ENCODE measurements at regions not wholly inside any gene's neighbourhood (a gene's known extent, or its start where the extent isn't known, plus 50 kb on each side); places are given as distances from the start of the nearest gene placed in this dataset.

DNA sequence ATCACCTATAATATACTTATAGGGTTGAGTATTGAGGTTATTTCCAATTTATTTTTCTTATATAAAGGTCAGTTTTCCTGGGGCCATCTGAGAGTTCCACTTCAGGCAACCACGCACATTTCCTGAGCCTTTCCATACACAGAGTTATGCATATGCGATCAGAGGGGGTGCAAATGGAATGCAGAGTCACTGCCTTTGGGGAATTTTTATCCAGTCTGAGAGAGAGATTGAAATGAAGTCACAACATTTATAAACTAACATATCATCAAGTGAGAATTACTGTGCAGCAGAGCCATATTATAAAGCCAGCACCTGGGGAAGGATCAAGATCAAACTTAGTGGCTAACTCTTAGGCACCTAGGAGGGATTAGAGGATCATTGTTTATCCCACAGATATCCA, 299.9 kb upstream of the PLXNA2 start:
- H3K9me3 ChIP-seq (ENCODE audit: insufficient read depth, low read depth, low read length) = no peaks in the 10 kb centered on the region
- no peak overlapping the region for H3K9ac ChIP-seq (ENCODE audit: low read depth, low read length, poor library complexity, severe bottlenecking)
- no peak overlapping the region for H3K4me2 ChIP-seq (ENCODE audit: low read depth, low read length, poor library complexity, severe bottlenecking)
- no peaks in the 10 kb centered on the region for H3F3A ChIP-seq (ENCODE audit: low read depth)
- H3K79me2 ChIP-seq (ENCODE audit: insufficient read depth, low read length) = no peaks in the 10 kb centered on the region
- H4K20me1 ChIP-seq (ENCODE audit: insufficient read depth, low read length, poor library complexity, severe bottlenecking) = no peaks in the 10 kb centered on the region
- no peaks in the 10 kb centered on the region for H3K27me3 ChIP-seq (ENCODE audit: insufficient read depth, low read length, poor library complexity, severe bottlenecking)
- TF ChIP-seq, protein P1, sequence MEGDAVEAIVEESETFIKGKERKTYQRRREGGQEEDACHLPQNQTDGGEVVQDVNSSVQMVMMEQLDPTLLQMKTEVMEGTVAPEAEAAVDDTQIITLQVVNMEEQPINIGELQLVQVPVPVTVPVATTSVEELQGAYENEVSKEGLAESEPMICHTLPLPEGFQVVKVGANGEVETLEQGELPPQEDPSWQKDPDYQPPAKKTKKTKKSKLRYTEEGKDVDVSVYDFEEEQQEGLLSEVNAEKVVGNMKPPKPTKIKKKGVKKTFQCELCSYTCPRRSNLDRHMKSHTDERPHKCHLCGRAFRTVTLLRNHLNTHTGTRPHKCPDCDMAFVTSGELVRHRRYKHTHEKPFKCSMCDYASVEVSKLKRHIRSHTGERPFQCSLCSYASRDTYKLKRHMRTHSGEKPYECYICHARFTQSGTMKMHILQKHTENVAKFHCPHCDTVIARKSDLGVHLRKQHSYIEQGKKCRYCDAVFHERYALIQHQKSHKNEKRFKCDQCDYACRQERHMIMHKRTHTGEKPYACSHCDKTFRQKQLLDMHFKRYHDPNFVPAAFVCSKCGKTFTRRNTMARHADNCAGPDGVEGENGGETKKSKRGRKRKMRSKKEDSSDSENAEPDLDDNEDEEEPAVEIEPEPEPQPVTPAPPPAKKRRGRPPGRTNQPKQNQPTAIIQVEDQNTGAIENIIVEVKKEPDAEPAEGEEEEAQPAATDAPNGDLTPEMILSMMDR (conservative IDR thresholded peaks at IDR 0.05; ENCODE audit: low read length) = no peak
- no peak for TF ChIP-seq EZH2phosphoT487 (IDR thresholded peaks at IDR 0.05; ENCODE audit: borderline replicate concordance)
- H3K4me3 ChIP-seq (ENCODE audit: low read length, poor library complexity, severe bottlenecking) = no peak overlapping the region
- H3K4me1 ChIP-seq (ENCODE audit: insufficient read depth, low read length, poor library complexity, severe bottlenecking) = no peaks in the 10 kb centered on the region
- H2AFZ ChIP-seq (ENCODE audit: low read length) = no peak overlapping the region
- no peaks in the 10 kb centered on the region for H3K9me2 ChIP-seq (replicated peaks; ENCODE audit: low read depth, low read length)
- no peaks in the 10 kb centered on the region for H3K36me3 ChIP-seq (ENCODE audit: insufficient read depth, low read length)

DNA sequence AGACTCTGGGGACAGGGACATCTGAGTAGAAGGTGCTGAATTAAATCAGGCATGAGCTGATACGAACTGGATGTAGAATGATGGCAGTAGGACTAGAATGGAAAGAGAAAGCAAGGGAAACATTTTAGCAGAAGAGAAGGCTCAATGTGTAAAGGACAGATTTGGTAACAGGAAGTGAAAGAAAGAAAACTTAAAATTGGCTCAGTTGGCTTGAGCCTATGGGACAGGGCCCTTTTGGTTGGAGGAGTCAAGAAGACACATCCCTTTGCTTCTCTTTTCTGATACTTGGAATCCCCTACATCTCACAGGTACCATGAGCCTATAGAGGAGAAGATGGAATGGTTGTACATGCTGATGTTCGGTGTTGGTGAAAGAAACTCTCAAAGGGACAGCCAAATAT, 300.6 kb upstream of the PLXNA2 start:
- Histone ChIP-seq H3K9me3 (ENCODE audit: insufficient read depth, low read depth, low read length) (no peaks in the 10 kb centered on the region), H3K4me2 (ENCODE audit: low read depth, low read length, poor library complexity, severe bottlenecking) (no peak overlapping the region), H3K9me2 (replicated peaks; ENCODE audit: low read depth, low read length) (no peaks in the 10 kb centered on the region), H3K9ac (ENCODE audit: low read depth, low read length, poor library complexity, severe bottlenecking) (no peak overlapping the region), H3K4me3 (ENCODE audit: low read length, poor library complexity, severe bottlenecking) (no peak overlapping the region), H4K20me1 (ENCODE audit: insufficient read depth, low read length, poor library complexity, severe bottlenecking) (no peaks in the 10 kb centered on the region), H3K4me1 (ENCODE audit: insufficient read depth, low read length, poor library complexity, severe bottlenecking) (no peaks in the 10 kb centered on the region), H3K79me2 (ENCODE audit: insufficient read depth, low read length) (no peaks in the 10 kb centered on the region), H3F3A (ENCODE audit: low read depth) (no peaks in the 10 kb centered on the region), H2AFZ (ENCODE audit: low read length) (no peak overlapping the region), H3K36me3 (ENCODE audit: insufficient read depth, low read length) (no peaks in the 10 kb centered on the region), H3K27me3 (ENCODE audit: insufficient read depth, low read length, poor library complexity, severe bottlenecking) (no peaks in the 10 kb centered on the region)
- TF ChIP-seq EZH2phosphoT487 (IDR thresholded peaks at IDR 0.05; ENCODE audit: borderline replicate concordance) = no peak
- TF ChIP-seq, protein P1 (conservative IDR thresholded peaks at IDR 0.05; ENCODE audit: low read length) = no peak

DNA sequence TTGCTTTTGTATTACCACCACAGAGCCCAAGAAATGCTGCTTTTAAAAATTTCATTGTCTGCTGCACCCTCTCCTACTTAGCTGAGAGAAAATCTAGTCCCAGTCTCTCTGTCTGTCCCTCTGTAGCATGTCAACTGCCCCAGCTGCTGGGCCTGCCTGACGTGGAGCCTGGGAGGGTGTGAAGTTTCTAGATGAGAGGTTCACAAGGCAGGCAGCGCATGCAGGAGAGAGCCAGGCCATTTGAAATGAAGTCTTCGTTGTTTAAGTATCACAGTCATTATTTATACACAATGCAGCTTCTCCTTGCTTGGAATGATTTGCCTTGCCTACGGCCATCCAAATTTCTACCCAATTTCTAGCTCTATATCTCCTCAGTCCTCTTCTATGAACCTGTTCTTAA, 306.8 kb upstream of the PLXNA2 start:
- Histone ChIP-seq H3K9me2 (replicated peaks; ENCODE audit: low read depth, low read length) (no peaks in the 10 kb centered on the region), H3K9ac (ENCODE audit: low read depth, low read length, poor library complexity, severe bottlenecking) (no peak overlapping the region), H3F3A (ENCODE audit: low read depth) (no peaks in the 10 kb centered on the region), H3K36me3 (ENCODE audit: insufficient read depth, low read length) (no peaks in the 10 kb centered on the region), H3K4me2 (ENCODE audit: low read depth, low read length, poor library complexity, severe bottlenecking) (no peak overlapping the region), H3K4me3 (ENCODE audit: low read length, poor library complexity, severe bottlenecking) (no peak overlapping the region), H3K9me3 (ENCODE audit: insufficient read depth, low read depth, low read length) (no peaks in the 10 kb centered on the region), H3K79me2 (ENCODE audit: insufficient read depth, low read length) (no peaks in the 10 kb centered on the region), H3K4me1 (ENCODE audit: insufficient read depth, low read length, poor library complexity, severe bottlenecking) (no peaks in the 10 kb centered on the region), H3K27me3 (ENCODE audit: insufficient read depth, low read length, poor library complexity, severe bottlenecking) (no peaks in the 10 kb centered on the region), H2AFZ (ENCODE audit: low read length) (no peak overlapping the region), H4K20me1 (ENCODE audit: insufficient read depth, low read length, poor library complexity, severe bottlenecking) (no peaks in the 10 kb centered on the region)
- no peak for TF ChIP-seq EZH2phosphoT487 (IDR thresholded peaks at IDR 0.05; ENCODE audit: borderline replicate concordance)
- TF ChIP-seq, protein P1 (conservative IDR thresholded peaks at IDR 0.05; ENCODE audit: low read length) = no peak

Measured in Loucy (cell line).